Stimulated activated naive B cell treated with anti-CD40 and anti-IgM and Interleukin-4, amounts not matched to agents 10 μg/mL and 1 μg/mL and 100 μg/mL, for 72 hours (primary cell): ENCODE measurements at regions not wholly inside any gene's neighbourhood (a gene's known extent, or its start where the extent isn't known, plus 50 kb on each side); places are given as distances from the start of the nearest gene placed in this dataset.
"Not testable (repeated sequence)": the region's sequence is repeated elsewhere in the genome, so short reads cannot be mapped to it uniquely, and the experiment has no call there.

Experiments used
- ATAC-seq, 2 donors: fragments of 150-1000 bp; cut with Tn5 transposase; replicated peaks; 2 replicates each; pipeline ENCODE4 v1.10.0; 2021; ENCODE audit warnings: moderate library complexity in 1 of 2
- DNase-seq: peaks from one replicate; pipeline ENCODE4 v3.0.0; 2021
- H3K27ac Mint-ChIP-seq: one replicate; pipeline ENCODE4 v1.8.0; 2022; ENCODE audit warnings: mild to moderate bottlenecking, mixed read lengths
- H3K27me3 Mint-ChIP-seq, 2 donors: one replicate each; pipeline ENCODE4 v1.8.0; 2022; ENCODE audit warnings: mixed read lengths in 2 of 2
- H3K36me3 Mint-ChIP-seq, 2 donors: one replicate each; pipeline ENCODE4 v1.8.0; 2022; ENCODE audit warnings: mixed read lengths in 2 of 2, mild to moderate bottlenecking in 1 of 2
- H3K4me1 Mint-ChIP-seq, 2 donors: one replicate each; pipeline ENCODE4 v1.8.0; 2022; ENCODE audit warnings: mixed read lengths in 2 of 2, mild to moderate bottlenecking in 1 of 2
- H3K4me3 Mint-ChIP-seq, 2 donors: one replicate each; pipeline ENCODE4 v1.8.0; 2022; ENCODE audit warnings: mild to moderate bottlenecking in 2 of 2, mixed read lengths in 2 of 2, moderate library complexity in 1 of 2
- H3K9me3 Mint-ChIP-seq, 2 donors: one replicate each; pipeline ENCODE4 v1.8.0; 2022; ENCODE audit warnings: mixed read lengths in 2 of 2, mild to moderate bottlenecking in 1 of 2

DNA sequence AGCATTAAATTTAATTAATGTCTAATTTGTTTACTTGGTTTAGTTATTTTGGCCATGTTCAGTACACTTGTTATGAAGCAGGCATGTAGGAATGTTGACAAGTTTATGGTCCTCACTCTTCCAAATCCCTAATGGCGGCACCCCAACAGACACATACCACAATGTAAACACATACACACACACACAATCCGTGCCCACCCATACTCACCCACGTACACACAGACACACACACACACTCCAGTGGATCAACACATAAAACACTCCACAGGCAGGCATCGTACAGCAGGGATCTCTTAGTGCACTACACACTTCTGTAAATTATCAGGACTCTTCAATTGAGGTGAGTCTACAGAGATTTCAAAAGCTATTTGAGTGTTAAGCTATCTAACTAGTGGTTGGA is 767.5 kb downstream of the FOXD4L6 start:
- H3K36me3 Mint-ChIP-seq, H3K9me3 Mint-ChIP-seq, H3K27me3 Mint-ChIP-seq, H3K4me3 Mint-ChIP-seq, H3K4me1 Mint-ChIP-seq, ATAC-seq, H3K27ac Mint-ChIP-seq, DNase-seq: not testable (repeated sequence)

- H3K36me3 Mint-ChIP-seq, DNase-seq, H3K4me3 Mint-ChIP-seq, ATAC-seq, H3K27me3 Mint-ChIP-seq, H3K27ac Mint-ChIP-seq, H3K4me1 Mint-ChIP-seq, H3K9me3 Mint-ChIP-seq: not testable (repeated sequence)
These were observed 797.5 kb downstream of the FOXD4L6 start for GRCh38 chr9:40330958-40331357.

GRCh38 chr9:40328907-40329306 is 799.6 kb downstream of the FOXD4L6 start:
- H3K4me1 Mint-ChIP-seq, ATAC-seq: not testable (repeated sequence)

DNA sequence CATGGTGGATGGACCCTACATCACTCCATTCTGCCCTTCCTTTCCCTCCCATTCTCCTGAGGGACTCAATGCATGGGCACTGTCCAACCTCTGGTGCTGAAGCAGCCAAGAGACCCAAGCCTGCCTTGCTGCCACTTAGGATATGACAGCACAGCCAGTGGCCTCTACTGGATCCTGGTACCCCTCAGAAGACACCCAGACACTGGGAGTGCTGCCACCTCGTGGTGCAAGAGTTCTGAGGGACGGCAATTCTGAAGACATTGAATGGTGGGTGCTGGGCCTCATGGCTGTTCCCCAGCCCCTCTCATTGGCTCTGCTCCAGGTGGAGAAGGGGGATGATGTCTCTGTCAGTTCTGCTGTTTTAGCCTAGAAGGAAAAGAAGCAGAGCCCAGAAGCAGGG is 802.3 kb downstream of the FOXD4L6 start:
- H3K36me3 Mint-ChIP-seq, DNase-seq, H3K27ac Mint-ChIP-seq, H3K27me3 Mint-ChIP-seq, H3K4me3 Mint-ChIP-seq, H3K9me3 Mint-ChIP-seq, H3K4me1 Mint-ChIP-seq: not testable (repeated sequence)
- peak in 1 of 2 donors; percentile 42 for ATAC-seq

More at GRCh38 chr9:40328907-40329306, 799.6 kb downstream of the FOXD4L6 start:
- H3K36me3 Mint-ChIP-seq, H3K9me3 Mint-ChIP-seq, DNase-seq, H3K4me3 Mint-ChIP-seq, H3K27ac Mint-ChIP-seq, H3K27me3 Mint-ChIP-seq: not testable (repeated sequence)

DNA sequence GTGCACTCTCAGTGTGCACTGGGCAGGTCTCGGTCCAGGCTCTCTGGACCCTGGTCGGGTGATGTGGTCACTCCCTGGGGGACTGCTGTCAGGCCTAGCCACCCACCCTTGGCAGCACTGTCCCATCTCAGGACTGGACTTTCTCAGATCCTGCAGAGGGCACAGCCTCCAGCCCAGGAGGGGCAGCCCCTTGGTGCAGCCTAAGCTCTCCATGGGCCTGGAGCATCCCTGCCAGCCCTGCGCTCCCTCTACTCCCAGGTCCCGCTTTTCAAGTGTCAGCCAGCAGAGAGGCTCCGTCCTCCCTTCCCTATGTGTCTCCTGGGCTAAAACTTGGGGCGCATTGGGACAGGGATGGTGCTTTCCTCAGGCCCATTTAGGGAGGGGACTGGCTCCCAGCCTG is 805.8 kb downstream of the FOXD4L6 start:
- not testable (repeated sequence) for DNase-seq, H3K27me3 Mint-ChIP-seq, H3K36me3 Mint-ChIP-seq, ATAC-seq, H3K27ac Mint-ChIP-seq, H3K4me1 Mint-ChIP-seq, H3K9me3 Mint-ChIP-seq, H3K4me3 Mint-ChIP-seq

DNA sequence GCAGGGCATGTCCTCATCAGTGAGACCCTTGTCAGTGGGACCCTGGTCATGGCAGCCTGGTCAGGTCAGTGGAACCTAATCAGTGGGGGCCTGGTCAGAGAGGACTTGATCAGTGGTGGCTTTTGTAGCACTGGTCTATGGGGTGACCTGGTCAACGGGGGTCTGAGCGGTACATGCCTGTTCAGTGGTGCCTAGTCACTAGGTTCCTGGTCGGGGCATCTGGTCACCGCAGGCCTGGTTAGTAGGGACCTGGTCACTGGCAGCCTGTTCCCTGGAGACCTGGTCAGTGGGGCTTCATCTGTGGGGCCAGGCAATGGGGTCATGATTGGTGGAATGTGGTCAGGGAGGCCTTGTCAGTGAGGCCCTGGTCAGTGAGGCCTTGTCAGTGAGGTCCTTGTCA is 806.6 kb downstream of the FOXD4L6 start:
- ATAC-seq, H3K9me3 Mint-ChIP-seq, H3K36me3 Mint-ChIP-seq, H3K4me3 Mint-ChIP-seq, H3K27ac Mint-ChIP-seq, H3K4me1 Mint-ChIP-seq, H3K27me3 Mint-ChIP-seq, DNase-seq: not testable (repeated sequence)

DNA sequence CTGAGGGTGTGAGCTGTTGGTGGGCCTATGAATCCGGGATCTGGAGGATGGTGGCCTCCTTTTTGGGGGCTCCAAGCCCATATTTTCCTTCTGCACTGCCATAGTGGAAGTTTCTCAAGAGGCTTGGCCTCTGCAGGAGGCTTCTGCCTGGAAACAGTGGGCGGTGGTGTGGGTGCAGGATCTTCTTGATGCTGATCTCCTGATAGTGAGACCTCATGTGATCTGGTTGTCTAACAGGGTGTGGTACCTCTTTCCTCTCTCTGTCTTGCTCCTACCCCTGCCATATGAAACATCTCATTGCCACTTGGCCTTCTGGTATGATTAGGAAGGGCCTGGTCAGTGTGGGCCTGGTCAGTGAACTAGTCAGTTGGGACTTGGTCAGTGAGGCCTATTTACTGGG is 807.3 kb downstream of the FOXD4L6 start:
- H3K4me3 Mint-ChIP-seq, ATAC-seq, H3K36me3 Mint-ChIP-seq, H3K27ac Mint-ChIP-seq, H3K27me3 Mint-ChIP-seq, H3K9me3 Mint-ChIP-seq, H3K4me1 Mint-ChIP-seq, DNase-seq: not testable (repeated sequence)

GRCh38 chr9:40315215-40315614 is 813.3 kb downstream of the FOXD4L6 start:
- ATAC-seq, result peak; percentile 54 to 57
- H3K4me1 Mint-ChIP-seq, H3K36me3 Mint-ChIP-seq, H3K27ac Mint-ChIP-seq, DNase-seq, H3K4me3 Mint-ChIP-seq, H3K9me3 Mint-ChIP-seq, H3K27me3 Mint-ChIP-seq: not testable (repeated sequence)

- H3K4me1 Mint-ChIP-seq, DNase-seq, H3K4me3 Mint-ChIP-seq, H3K27ac Mint-ChIP-seq, H3K36me3 Mint-ChIP-seq, H3K27me3 Mint-ChIP-seq, H3K9me3 Mint-ChIP-seq, ATAC-seq: not testable (repeated sequence)
These were observed 838.5 kb downstream of the FOXD4L6 start for GRCh38 chr9:40289999-40290398.
